ENCODE measurements at regions not wholly inside any gene's neighbourhood (a gene's known extent, or its start where the extent isn't known, plus 50 kb on each side); places are given as distances from the start of the nearest gene placed in this dataset.
"Not testable (repeated sequence)": the region's sequence is repeated elsewhere in the genome, so short reads cannot be mapped to it uniquely, and the experiment has no call there.

- no peak for DNase-seq (ENCODE audit: low read depth in 2 of 2)
These were observed 90.5 kb upstream of the EGFL6 start for GRCh38 chrX:13478740-13479451.

- no peak for DNase-seq (ENCODE audit: low read depth in 2 of 2)
These were observed 93.0 kb upstream of the EGFL6 start for GRCh38 chrX:13476384-13476783.

GRCh38 chrX:13474164-13474516, 95.3 kb upstream of the EGFL6 start:
- no peak for DNase-seq (ENCODE audit: low read depth in 2 of 2)

GRCh38 chrX:13473442-13474163, 95.8 kb upstream of the EGFL6 start:
- DNase-seq (ENCODE audit: low read depth in 2 of 2): no peak

- no peak for DNase-seq (ENCODE audit: low read depth in 2 of 2)
These were observed 96.4 kb upstream of the EGFL6 start for GRCh38 chrX:13472975-13473374.

GRCh38 chrX:13471269-13471668, 98.1 kb upstream of the EGFL6 start:
- no peak for DNase-seq (ENCODE audit: low read depth in 2 of 2)

GRCh38 chrX:13470685-13470977, 98.8 kb upstream of the EGFL6 start:
- DNase-seq (ENCODE audit: low read depth in 2 of 2): no peak

GRCh38 chrX:13469963-13470684, 99.3 kb upstream of the EGFL6 start:
- DNase-seq (ENCODE audit: low read depth in 2 of 2): no peak

- no peak for DNase-seq (ENCODE audit: low read depth in 2 of 2)
These were observed 101.3 kb upstream of the EGFL6 start for GRCh38 chrX:13468096-13468495.

- DNase-seq (ENCODE audit: low read depth in 2 of 2): no peak
These were observed 102.2 kb upstream of the EGFL6 start for GRCh38 chrX:13467243-13467642.

GRCh38 chrX:13464599-13465275, 104.7 kb upstream of the EGFL6 start:
- no peak for DNase-seq (ENCODE audit: low read depth in 2 of 2)

GRCh38 chrX:13463608-13464007, 105.8 kb upstream of the EGFL6 start:
- no peak for DNase-seq (ENCODE audit: low read depth in 2 of 2)

GRCh38 chrX:13452283-13452682, 117.1 kb upstream of the EGFL6 start:
- no peak for DNase-seq (ENCODE audit: low read depth in 2 of 2)

- no peak for DNase-seq (ENCODE audit: low read depth in 2 of 2)
These were observed 120.0 kb upstream of the EGFL6 start for GRCh38 chrX:13449441-13449840.

- DNase-seq (ENCODE audit: low read depth in 2 of 2): no peak
These were observed 120.5 kb upstream of the EGFL6 start for GRCh38 chrX:13448941-13449340.

GRCh38 chrX:13441608-13442007, 121.8 kb upstream of the ATXN3L start:
- DNase-seq (ENCODE audit: low read depth in 2 of 2): not testable (repeated sequence)

GRCh38 chrX:13440176-13440575, 120.3 kb upstream of the ATXN3L start:
- no peak for DNase-seq (ENCODE audit: low read depth in 2 of 2)

- no peak for DNase-seq (ENCODE audit: low read depth in 2 of 2)
These were observed 113.4 kb upstream of the ATXN3L start for GRCh38 chrX:13433298-13433605.

- no peak for DNase-seq (ENCODE audit: low read depth in 2 of 2)
These were observed 112.8 kb upstream of the ATXN3L start for GRCh38 chrX:13432414-13433297.

- no peak for DNase-seq (ENCODE audit: low read depth in 2 of 2)
These were observed 110.4 kb upstream of the ATXN3L start for GRCh38 chrX:13430136-13430827.
